MM.1S (cell line): ENCODE measurements at regions not wholly inside any gene's neighbourhood (a gene's known extent, or its start where the extent isn't known, plus 50 kb on each side); places are given as distances from the start of the nearest gene placed in this dataset.

Source experiments
- DNase-seq: peaks from one replicate; pipeline ENCODE4 v3.0.0-alpha.2; 2015
- H2AFZ ChIP-seq: fragments of 300-600 bp; sonication (generic); 2 replicates; pipeline ENCODE4 v1.6.0; 2016; ENCODE audit warnings: antibody characterized with exemption, low read length
- H3F3A ChIP-seq: fragments of 300-600 bp; sonication (generic); 2 replicates; pipeline ENCODE4 v1.6.1; 2016; ENCODE audit warnings: mild to moderate bottlenecking, antibody characterized with exemption, low read length, moderate library complexity, mixed read lengths; ENCODE audit not compliant: insufficient read depth
- H3K27ac ChIP-seq: fragments of 300-600 bp; sonication (generic); 2 replicates; pipeline ENCODE4 v1.5.1; 2016; ENCODE audit warnings: mild to moderate bottlenecking, low read length
- H3K27me3 ChIP-seq: fragments of 300-600 bp; sonication (generic); replicated peaks from 2 replicates; pipeline ENCODE4 v1.6.0; 2016; ENCODE audit warnings: low read length; ENCODE audit not compliant: insufficient read depth
- H3K36me3 ChIP-seq: fragments of 300-600 bp; sonication (generic); replicated peaks from 2 replicates; pipeline ENCODE4 v1.6.1; 2016; ENCODE audit warnings: mild to moderate bottlenecking, low read length, mixed read lengths; ENCODE audit not compliant: insufficient read depth
- H3K4me1 ChIP-seq: fragments of 300-600 bp; sonication (generic); 2 replicates; pipeline ENCODE4 v1.6.1; 2016; ENCODE audit warnings: low read length, mixed read lengths
- H3K4me2 ChIP-seq: fragments of 300-600 bp; sonication (generic); 2 replicates; pipeline ENCODE4 v1.6.0; 2016; ENCODE audit warnings: low read depth, low read length
- H3K4me3 ChIP-seq: fragments of 300-600 bp; sonication (generic); 2 replicates; pipeline ENCODE4 v1.5.1; 2016; ENCODE audit warnings: low read length, mixed read lengths
- H3K79me2 ChIP-seq: fragments of 300-600 bp; sonication (generic); 2 replicates; pipeline ENCODE4 v1.6.1; 2016; ENCODE audit warnings: mixed run types, low read length, mixed read lengths
- H3K9ac ChIP-seq: fragments of 300-600 bp; sonication (generic); 2 replicates; pipeline ENCODE4 v1.6.1; 2016; ENCODE audit warnings: low read length, mixed read lengths
- H3K9me2 ChIP-seq: fragments of 300-600 bp; sonication (generic); replicated peaks from 2 replicates; pipeline ENCODE4 v1.6.1; 2016; ENCODE audit warnings: mild to moderate bottlenecking, low read length, mixed read lengths; ENCODE audit not compliant: insufficient read depth
- H3K9me3 ChIP-seq: fragments of 300-600 bp; sonication (generic); replicated peaks from 2 replicates; pipeline ENCODE4 v1.6.1; 2016; ENCODE audit warnings: mild to moderate bottlenecking, low read length, mixed read lengths; ENCODE audit not compliant: insufficient read depth
- H4K20me1 ChIP-seq: fragments of 300-600 bp; sonication (generic); 2 replicates; pipeline ENCODE4 v1.6.1; 2016; ENCODE audit warnings: mild to moderate bottlenecking, low read length, moderate library complexity, mixed read lengths; ENCODE audit not compliant: insufficient read depth
- EZH2 ChIP-seq: fragments of 300-600 bp; sonication (generic); optimal IDR thresholded peaks from 2 replicates; pipeline ENCODE3; 2017; ENCODE audit warnings: low read depth, mild to moderate bottlenecking, antibody characterized with exemption, low read length, mixed read lengths
- EZH2phosphoT487 ChIP-seq: fragments of 300-600 bp; sonication (generic); IDR thresholded peaks from 2 replicates; pipeline ENCODE4 v1.6.1; 2018; ENCODE audit warnings: antibody characterized with exemption, low read length
- TF ChIP-seq, protein P1 (sequence below): fragments of 300-600 bp; sonication (generic); IDR thresholded peaks from 2 replicates; pipeline ENCODE4 v1.5.1; 2016; ENCODE audit warnings: antibody characterized with exemption, low read length, mixed read lengths

- H3K27me3 ChIP-seq: no peaks in the 10 kb centered on the region
- no peaks in the 10 kb centered on the region for H3K9me2 ChIP-seq
- no peaks in the 10 kb centered on the region for H4K20me1 ChIP-seq
- no peaks in the 10 kb centered on the region for H3K79me2 ChIP-seq
- no peak overlapping the region for H3K4me3 ChIP-seq
- no peaks in the 10 kb centered on the region for H3F3A ChIP-seq
- no peak overlapping the region for H2AFZ ChIP-seq
- H3K27ac ChIP-seq: no peak overlapping the region
- no peaks in the 10 kb centered on the region for H3K36me3 ChIP-seq
- no peak overlapping the region for H3K9ac ChIP-seq
- DNase-seq: no peak
- no peak overlapping the region for H3K4me2 ChIP-seq
- H3K9me3 ChIP-seq: no peaks in the 10 kb centered on the region
- TF ChIP-seq, protein P1, sequence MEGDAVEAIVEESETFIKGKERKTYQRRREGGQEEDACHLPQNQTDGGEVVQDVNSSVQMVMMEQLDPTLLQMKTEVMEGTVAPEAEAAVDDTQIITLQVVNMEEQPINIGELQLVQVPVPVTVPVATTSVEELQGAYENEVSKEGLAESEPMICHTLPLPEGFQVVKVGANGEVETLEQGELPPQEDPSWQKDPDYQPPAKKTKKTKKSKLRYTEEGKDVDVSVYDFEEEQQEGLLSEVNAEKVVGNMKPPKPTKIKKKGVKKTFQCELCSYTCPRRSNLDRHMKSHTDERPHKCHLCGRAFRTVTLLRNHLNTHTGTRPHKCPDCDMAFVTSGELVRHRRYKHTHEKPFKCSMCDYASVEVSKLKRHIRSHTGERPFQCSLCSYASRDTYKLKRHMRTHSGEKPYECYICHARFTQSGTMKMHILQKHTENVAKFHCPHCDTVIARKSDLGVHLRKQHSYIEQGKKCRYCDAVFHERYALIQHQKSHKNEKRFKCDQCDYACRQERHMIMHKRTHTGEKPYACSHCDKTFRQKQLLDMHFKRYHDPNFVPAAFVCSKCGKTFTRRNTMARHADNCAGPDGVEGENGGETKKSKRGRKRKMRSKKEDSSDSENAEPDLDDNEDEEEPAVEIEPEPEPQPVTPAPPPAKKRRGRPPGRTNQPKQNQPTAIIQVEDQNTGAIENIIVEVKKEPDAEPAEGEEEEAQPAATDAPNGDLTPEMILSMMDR: no peak
- TF ChIP-seq EZH2phosphoT487 (no peak), EZH2 (no peak)
- H3K4me1 ChIP-seq: no peaks in the 10 kb centered on the region
Observed at GRCh38 chr11:69365558-69365957, 71.6 kb downstream of the MYEOV start.

DNA sequence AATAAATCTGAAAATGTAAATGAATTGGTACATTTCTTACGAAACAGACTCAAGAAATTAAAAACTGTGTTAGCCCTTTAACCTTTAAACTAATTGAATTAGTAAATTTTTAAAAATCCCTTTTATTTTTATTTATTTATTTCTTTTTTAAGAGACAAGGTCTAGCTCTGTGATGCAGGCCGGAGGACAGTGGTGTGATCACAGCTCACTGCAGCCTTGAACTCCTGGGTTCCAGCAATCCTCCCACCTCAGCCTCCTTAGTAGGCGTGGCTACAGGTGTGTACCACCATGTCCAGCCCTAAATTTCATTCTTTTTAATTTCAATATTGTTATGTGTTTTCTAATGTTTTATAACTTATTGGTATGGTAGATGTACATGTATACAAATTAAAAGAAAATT lies 72.6 kb downstream of the MYEOV start:
- Histone ChIP-seq H4K20me1 (no peaks in the 10 kb centered on the region), H3K9me3 (no peaks in the 10 kb centered on the region), H3K27me3 (no peaks in the 10 kb centered on the region), H3F3A (no peaks in the 10 kb centered on the region), H3K9me2 (no peaks in the 10 kb centered on the region), H3K4me3 (no peak overlapping the region), H3K9ac (no peak overlapping the region), H3K4me2 (no peak overlapping the region), H3K79me2 (no peaks in the 10 kb centered on the region), H3K36me3 (no peaks in the 10 kb centered on the region), H2AFZ (no peak overlapping the region), H3K4me1 (no peaks in the 10 kb centered on the region), H3K27ac (no peak overlapping the region)
- no peak for DNase-seq
- TF ChIP-seq EZH2 (no peak), EZH2phosphoT487 (no peak)
- TF ChIP-seq, protein P1: no peak

DNA sequence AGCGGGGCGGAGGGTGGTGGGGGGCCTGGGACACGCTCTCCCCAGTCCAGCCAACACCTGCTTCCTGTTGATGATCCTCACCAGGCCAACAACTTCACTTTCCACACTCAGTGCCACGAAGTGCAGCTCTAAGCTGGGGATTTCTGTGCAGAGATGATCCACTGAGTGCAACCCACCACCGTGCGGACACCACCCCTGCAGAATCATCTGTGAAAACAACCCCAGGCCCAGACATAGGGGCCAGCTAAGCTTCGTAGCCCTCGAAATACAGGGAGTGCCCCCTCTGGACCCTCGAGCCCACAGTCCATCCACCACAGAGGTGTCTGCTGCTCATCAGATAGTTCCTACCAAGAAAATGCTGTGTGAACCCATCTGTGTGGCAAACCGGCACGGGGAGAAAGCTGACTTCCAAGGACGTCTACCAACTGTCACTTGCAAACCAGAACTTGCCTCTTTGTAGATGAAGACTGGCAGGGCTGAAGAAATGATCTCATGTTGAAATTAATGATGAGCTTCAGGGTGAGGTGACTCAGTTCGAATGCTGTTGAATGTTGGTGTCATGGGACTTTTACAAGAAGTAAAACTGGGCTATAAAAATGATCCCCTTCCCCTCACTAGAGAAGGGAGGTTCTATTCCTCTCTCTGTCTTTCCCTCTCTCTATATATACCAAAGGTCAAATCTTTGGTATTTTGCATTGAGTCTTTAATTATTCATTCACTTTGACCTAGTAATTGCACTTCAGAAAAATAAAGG lies 73.4 kb downstream of the MYEOV start:
- no peak overlapping the region for H3K27ac ChIP-seq
- H3K4me2 ChIP-seq: no peak overlapping the region
- TF ChIP-seq EZH2phosphoT487 (no peak), EZH2 (no peak)
- TF ChIP-seq, protein P1: no peak
- H3K9me2 ChIP-seq: no peaks in the 10 kb centered on the region
- DNase-seq: no peak
- no peaks in the 10 kb centered on the region for H3K4me1 ChIP-seq
- H4K20me1 ChIP-seq: no peaks in the 10 kb centered on the region
- H3K4me3 ChIP-seq: no peak overlapping the region
- no peaks in the 10 kb centered on the region for H3K27me3 ChIP-seq
- H3K36me3 ChIP-seq: no peaks in the 10 kb centered on the region
- no peak overlapping the region for H3K9ac ChIP-seq
- H3F3A ChIP-seq: no peaks in the 10 kb centered on the region
- no peak overlapping the region for H2AFZ ChIP-seq
- H3K9me3 ChIP-seq: no peaks in the 10 kb centered on the region
- H3K79me2 ChIP-seq: no peaks in the 10 kb centered on the region
